GM23338 (cell line): ENCODE measurements at regions not wholly inside any gene's neighbourhood (a gene's known extent, or its start where the extent isn't known, plus 50 kb on each side); places are given as distances from the start of the nearest gene placed in this dataset.

Experiments
- ATAC-seq: fragments of 200-7000 bp; cut with Tn5 transposase; 3 replicates; pipeline ENCODE4 v1.9.1; 2020
- DNase-seq: peaks from one replicate; pipeline ENCODE4 v3.0.0-alpha.2; 2015; ENCODE audit warnings: low spot score
- H2AFZ ChIP-seq: fragments of 200-600 bp; sonication (generic); 2 replicates; pipeline ENCODE4 v1.8.0; 2016; ENCODE audit warnings: antibody characterized with exemption, mild to moderate bottlenecking, moderate library complexity
- H3F3A ChIP-seq: fragments of 200-600 bp; sonication (generic); replicated peaks from 2 replicates; pipeline ENCODE4 v1.8.0; 2017; ENCODE audit warnings: antibody characterized with exemption, mixed run types, low read depth
- H3K27ac ChIP-seq: fragments of 200-600 bp; sonication (generic); 2 replicates; pipeline ENCODE4 v1.6.1; 2016; ENCODE audit warnings: low read depth
- H3K27me3 ChIP-seq: fragments of 200-600 bp; sonication (generic); 2 replicates; pipeline ENCODE4 v1.8.0; 2016; ENCODE audit warnings: mild to moderate bottlenecking, mixed run types, moderate library complexity; ENCODE audit not compliant: insufficient read depth
- H3K36me3 ChIP-seq: fragments of 200-600 bp; sonication (generic); 2 replicates; pipeline ENCODE4 v1.8.0; 2016; ENCODE audit warnings: mild to moderate bottlenecking; ENCODE audit not compliant: insufficient read depth
- H3K4me1 ChIP-seq: fragments of 200-600 bp; sonication (generic); 2 replicates; pipeline ENCODE4 v1.8.0; 2016; ENCODE audit warnings: mild to moderate bottlenecking, moderate library complexity; ENCODE audit not compliant: insufficient read depth
- H3K4me2 ChIP-seq: fragments of 200-600 bp; sonication (generic); 2 replicates; pipeline ENCODE4 v1.7.1; 2017; ENCODE audit warnings: mixed run types
- H3K4me3 ChIP-seq: fragments of 200-600 bp; sonication (generic); 2 replicates; pipeline ENCODE4 v1.6.1; 2016; ENCODE audit warnings: mixed run types
- H3K79me2 ChIP-seq: fragments of 200-600 bp; sonication (generic); replicated peaks from 2 replicates; pipeline ENCODE4 v1.8.0; 2017; ENCODE audit warnings: mild to moderate bottlenecking; ENCODE audit not compliant: insufficient read depth
- H3K9me2 ChIP-seq: fragments of 200-600 bp; sonication (generic); 2 replicates; pipeline ENCODE4 v1.8.0; 2017; ENCODE audit not compliant: insufficient read depth
- H4K20me1 ChIP-seq: fragments of 200-600 bp; sonication (generic); replicated peaks from 2 replicates; pipeline ENCODE4 v1.8.0; 2017; ENCODE audit warnings: mild to moderate bottlenecking; ENCODE audit not compliant: insufficient read depth
- H3K27ac Mint-ChIP-seq: 2 replicates; pipeline ENCODE4 v1.8.0; 2020; ENCODE audit warnings: inconsistent platforms, mild to moderate bottlenecking, moderate library complexity, mixed read lengths
- H3K27me3 Mint-ChIP-seq: 3 replicates; pipeline ENCODE4 v1.8.0; 2022; ENCODE audit warnings: low read depth, mild to moderate bottlenecking, moderate library complexity, mixed read lengths, inconsistent platforms; ENCODE audit not compliant: insufficient read depth, poor library complexity
- H3K36me3 Mint-ChIP-seq: 3 replicates; pipeline ENCODE4 v1.8.0; 2021; ENCODE audit warnings: low read depth, mild to moderate bottlenecking, inconsistent platforms, moderate library complexity, mixed read lengths
- H3K4me1 Mint-ChIP-seq: 3 replicates; pipeline ENCODE4 v1.8.0; 2020; ENCODE audit warnings: mild to moderate bottlenecking, inconsistent platforms, mixed read lengths
- H3K4me3 Mint-ChIP-seq: 3 replicates; pipeline ENCODE4 v1.8.0; 2021; ENCODE audit warnings: moderate library complexity, mild to moderate bottlenecking, inconsistent platforms, mixed read lengths
- H3K9me3 Mint-ChIP-seq: 3 replicates; pipeline ENCODE4 v1.8.0; 2020; ENCODE audit warnings: moderate library complexity, mild to moderate bottlenecking, inconsistent platforms, mixed read lengths
- CREB1 ChIP-seq: fragments of 250-450 bp; sonication (Bioruptor Pico); IDR thresholded peaks from 2 replicates; pipeline ENCODE4 v1.5.0; 2020; ENCODE audit warnings: low read depth, mild to moderate bottlenecking, moderate library complexity
- EZH2 ChIP-seq: fragments of 200-600 bp; sonication (generic); IDR thresholded peaks from one replicate; pipeline ENCODE4 v1.8.0; 2017; ENCODE audit warnings: antibody characterized with exemption, mild to moderate bottlenecking, low read depth; ENCODE audit not compliant: unreplicated experiment
- EZH2phosphoT487 ChIP-seq: fragments of 200-600 bp; sonication (generic); IDR thresholded peaks from one replicate; pipeline ENCODE4 v1.8.1; 2018; ENCODE audit warnings: antibody characterized with exemption; ENCODE audit not compliant: unreplicated experiment
- POLR2AphosphoS5 ChIP-seq: IDR thresholded peaks from 2 replicates; pipeline ENCODE4 v1.6.1; 2016; ENCODE audit warnings: antibody characterized with exemption, low read depth
- REST ChIP-seq: IDR thresholded peaks from one replicate; pipeline ENCODE4 v1.6.1; 2018; ENCODE audit warnings: antibody characterized with exemption; ENCODE audit not compliant: unreplicated experiment
- ZNF114 ChIP-seq: fragments of 250-450 bp; sonication (Bioruptor Pico); IDR thresholded peaks from 2 replicates; pipeline ENCODE4 v1.5.0; 2020; ENCODE audit warnings: mild to moderate bottlenecking, moderate library complexity
- ZNF331 ChIP-seq: fragments of 250-450 bp; sonication (Bioruptor Pico); IDR thresholded peaks from 2 replicates; pipeline ENCODE4 v1.5.0; 2020; ENCODE audit warnings: low read depth, mild to moderate bottlenecking, moderate library complexity
- ZNF462 ChIP-seq: fragments of 250-450 bp; sonication (Bioruptor Pico); IDR thresholded peaks from 2 replicates; pipeline ENCODE4 v1.5.0; 2020; ENCODE audit warnings: mild to moderate bottlenecking, moderate library complexity
- TF ChIP-seq, protein P1 (sequence below): IDR thresholded peaks from 2 replicates; pipeline ENCODE4 v1.6.1; 2016; ENCODE audit warnings: antibody characterized with exemption
- TF ChIP-seq, protein P2 (sequence below), 2 experiments: fragments of 200-600 bp in 1 of 2; sonication (generic) in 1 of 2; conservative IDR thresholded peaks; 2 replicates each; pipeline versions ENCODE4 v1.5.1 to v1.6.1; 2016 to 2017; ENCODE audit warnings: antibody characterized with exemption in 2 of 2, low read depth in 2 of 2, mild to moderate bottlenecking in 2 of 2, moderate library complexity in 1 of 2

DNA sequence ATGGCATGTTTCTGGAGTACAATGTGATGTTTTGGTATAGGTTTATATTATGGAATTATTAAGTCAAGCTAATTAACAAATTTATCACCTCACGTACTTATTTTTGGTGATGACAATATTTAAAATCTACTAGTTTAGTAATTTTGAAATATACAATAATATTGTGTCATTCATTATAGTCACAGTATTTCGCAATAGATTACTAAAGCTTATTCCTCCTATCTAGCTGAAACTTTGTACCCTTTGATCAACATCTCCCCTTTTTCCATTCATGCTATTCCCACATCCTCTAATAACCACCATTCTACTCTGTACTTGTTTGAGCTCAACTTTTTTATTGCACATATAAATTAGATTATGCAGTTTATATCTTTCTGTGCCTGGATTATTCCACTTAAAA is 164.8 kb upstream of the SPANXN4 start:
- no peaks in the 10 kb centered on the region for H3K4me1 ChIP-seq
- no peak overlapping the region for H2AFZ ChIP-seq
- H3K27ac ChIP-seq: no peak overlapping the region
- H3K79me2 ChIP-seq: no peaks in the 10 kb centered on the region
- Mint-ChIP-seq H3K36me3 (no peaks in the 10 kb centered on the region), H3K27me3 (peaks cover 2% of the 10 kb centered on the region), H3K9me3 (no peaks in the 10 kb centered on the region), H3K4me1 (no peaks in the 10 kb centered on the region), H3K4me3 (no peak overlapping the region), H3K27ac (no peak overlapping the region)
- no peaks in the 10 kb centered on the region for H3K27me3 ChIP-seq
- H3K4me3 ChIP-seq: no peak overlapping the region
- TF ChIP-seq EZH2 (no peak), ZNF331 (CRISPR knock-in tag) (no peak)
- H3K9me2 ChIP-seq: no peaks in the 10 kb centered on the region
- ATAC-seq (no peak), DNase-seq (no peak)
- no peaks in the 10 kb centered on the region for H4K20me1 ChIP-seq
- H3K4me2 ChIP-seq: no peak overlapping the region
- no peaks in the 10 kb centered on the region for H3F3A ChIP-seq
- no peaks in the 10 kb centered on the region for H3K36me3 ChIP-seq

GRCh38 chrX:142861557-142861956 is 164.2 kb upstream of the SPANXN4 start:
- H3K4me3 ChIP-seq: no peak overlapping the region
- H2AFZ ChIP-seq: no peak overlapping the region
- Mint-ChIP-seq H3K36me3 (no peaks in the 10 kb centered on the region), H3K4me1 (no peaks in the 10 kb centered on the region), H3K4me3 (no peak overlapping the region), H3K27ac (no peak overlapping the region), H3K9me3 (no peaks in the 10 kb centered on the region), H3K27me3 (peaks cover 2% of the 10 kb centered on the region)
- H3K27ac ChIP-seq: no peak overlapping the region
- H3K79me2 ChIP-seq: no peaks in the 10 kb centered on the region
- no peaks in the 10 kb centered on the region for H4K20me1 ChIP-seq
- H3F3A ChIP-seq: no peaks in the 10 kb centered on the region
- H3K36me3 ChIP-seq: no peaks in the 10 kb centered on the region
- H3K4me1 ChIP-seq: no peaks in the 10 kb centered on the region
- no peaks in the 10 kb centered on the region for H3K27me3 ChIP-seq
- no peak overlapping the region for H3K4me2 ChIP-seq
- DNase-seq (no peak), ATAC-seq (no peak)
- H3K9me2 ChIP-seq: no peaks in the 10 kb centered on the region
- TF ChIP-seq ZNF462 (CRISPR knock-in tag): no peak
- no peak for TF ChIP-seq EZH2phosphoT487
- TF ChIP-seq ZNF331 (CRISPR knock-in tag): no peak
- no peak for TF ChIP-seq POLR2AphosphoS5
- no peak for TF ChIP-seq CREB1 (CRISPR knock-in tag)
- TF ChIP-seq ZNF114: no peak
- TF ChIP-seq EZH2: no peak
- TF ChIP-seq, protein P1, sequence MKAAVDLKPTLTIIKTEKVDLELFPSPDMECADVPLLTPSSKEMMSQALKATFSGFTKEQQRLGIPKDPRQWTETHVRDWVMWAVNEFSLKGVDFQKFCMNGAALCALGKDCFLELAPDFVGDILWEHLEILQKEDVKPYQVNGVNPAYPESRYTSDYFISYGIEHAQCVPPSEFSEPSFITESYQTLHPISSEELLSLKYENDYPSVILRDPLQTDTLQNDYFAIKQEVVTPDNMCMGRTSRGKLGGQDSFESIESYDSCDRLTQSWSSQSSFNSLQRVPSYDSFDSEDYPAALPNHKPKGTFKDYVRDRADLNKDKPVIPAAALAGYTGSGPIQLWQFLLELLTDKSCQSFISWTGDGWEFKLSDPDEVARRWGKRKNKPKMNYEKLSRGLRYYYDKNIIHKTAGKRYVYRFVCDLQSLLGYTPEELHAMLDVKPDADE: no peak
- TF ChIP-seq, protein P2, sequence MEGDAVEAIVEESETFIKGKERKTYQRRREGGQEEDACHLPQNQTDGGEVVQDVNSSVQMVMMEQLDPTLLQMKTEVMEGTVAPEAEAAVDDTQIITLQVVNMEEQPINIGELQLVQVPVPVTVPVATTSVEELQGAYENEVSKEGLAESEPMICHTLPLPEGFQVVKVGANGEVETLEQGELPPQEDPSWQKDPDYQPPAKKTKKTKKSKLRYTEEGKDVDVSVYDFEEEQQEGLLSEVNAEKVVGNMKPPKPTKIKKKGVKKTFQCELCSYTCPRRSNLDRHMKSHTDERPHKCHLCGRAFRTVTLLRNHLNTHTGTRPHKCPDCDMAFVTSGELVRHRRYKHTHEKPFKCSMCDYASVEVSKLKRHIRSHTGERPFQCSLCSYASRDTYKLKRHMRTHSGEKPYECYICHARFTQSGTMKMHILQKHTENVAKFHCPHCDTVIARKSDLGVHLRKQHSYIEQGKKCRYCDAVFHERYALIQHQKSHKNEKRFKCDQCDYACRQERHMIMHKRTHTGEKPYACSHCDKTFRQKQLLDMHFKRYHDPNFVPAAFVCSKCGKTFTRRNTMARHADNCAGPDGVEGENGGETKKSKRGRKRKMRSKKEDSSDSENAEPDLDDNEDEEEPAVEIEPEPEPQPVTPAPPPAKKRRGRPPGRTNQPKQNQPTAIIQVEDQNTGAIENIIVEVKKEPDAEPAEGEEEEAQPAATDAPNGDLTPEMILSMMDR (conservative IDR thresholded peaks at IDR 0.05; ENCODE audit: low read depth in 2 of 2): no peak
- TF ChIP-seq REST: no peak
